Sigmoid colon (tissue), 3 donors: ENCODE measurements at regions not wholly inside any gene's neighbourhood (a gene's known extent, or its start where the extent isn't known, plus 50 kb on each side); places are given as distances from the start of the nearest gene placed in this dataset.

Source experiments
- POLR2A ChIP-seq, 2 donors: fragments of 450-650 bp; IDR thresholded peaks; one replicate each; pipeline ENCODE4 v1.6.1; 2016; ENCODE audit warnings: antibody characterized with exemption in 2 of 2, mild to moderate bottlenecking in 2 of 2, moderate library complexity in 2 of 2
- TF ChIP-seq, protein P1 (sequence below), 4 experiments: fragments of 450-650 bp in 3 of 4; fragments of 200-600 bp in 1 of 4; IDR thresholded peaks; one replicate each; pipeline ENCODE4 v1.5.1; 2016 to 2019; ENCODE audit warnings: antibody characterized with exemption in 4 of 4, mild to moderate bottlenecking in 3 of 4, moderate library complexity in 2 of 4

DNA sequence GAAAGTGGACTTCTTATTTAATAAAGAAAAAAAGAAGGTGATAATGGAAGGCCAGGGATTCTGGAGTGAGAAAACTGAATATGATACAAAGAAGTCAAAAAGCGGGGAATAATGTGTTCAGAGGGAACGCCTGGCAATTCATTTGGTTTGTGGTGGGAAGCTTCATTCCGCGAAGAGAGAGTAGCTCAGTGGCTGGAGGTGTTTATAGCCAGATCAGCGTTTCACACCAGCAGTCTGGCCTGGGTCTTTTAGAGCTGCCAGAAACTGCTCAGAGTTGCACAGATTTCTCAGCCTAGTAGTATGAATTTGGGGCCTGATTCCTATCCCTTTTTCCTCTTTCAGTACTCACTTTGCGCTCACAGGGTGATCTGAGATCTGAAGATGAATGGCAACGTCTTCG, 67.8 kb upstream of the IPO9 start:
- TF ChIP-seq, protein P1, sequence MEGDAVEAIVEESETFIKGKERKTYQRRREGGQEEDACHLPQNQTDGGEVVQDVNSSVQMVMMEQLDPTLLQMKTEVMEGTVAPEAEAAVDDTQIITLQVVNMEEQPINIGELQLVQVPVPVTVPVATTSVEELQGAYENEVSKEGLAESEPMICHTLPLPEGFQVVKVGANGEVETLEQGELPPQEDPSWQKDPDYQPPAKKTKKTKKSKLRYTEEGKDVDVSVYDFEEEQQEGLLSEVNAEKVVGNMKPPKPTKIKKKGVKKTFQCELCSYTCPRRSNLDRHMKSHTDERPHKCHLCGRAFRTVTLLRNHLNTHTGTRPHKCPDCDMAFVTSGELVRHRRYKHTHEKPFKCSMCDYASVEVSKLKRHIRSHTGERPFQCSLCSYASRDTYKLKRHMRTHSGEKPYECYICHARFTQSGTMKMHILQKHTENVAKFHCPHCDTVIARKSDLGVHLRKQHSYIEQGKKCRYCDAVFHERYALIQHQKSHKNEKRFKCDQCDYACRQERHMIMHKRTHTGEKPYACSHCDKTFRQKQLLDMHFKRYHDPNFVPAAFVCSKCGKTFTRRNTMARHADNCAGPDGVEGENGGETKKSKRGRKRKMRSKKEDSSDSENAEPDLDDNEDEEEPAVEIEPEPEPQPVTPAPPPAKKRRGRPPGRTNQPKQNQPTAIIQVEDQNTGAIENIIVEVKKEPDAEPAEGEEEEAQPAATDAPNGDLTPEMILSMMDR (IDR thresholded peaks at IDR 0.05): no peak
- TF ChIP-seq POLR2A (IDR thresholded peaks at IDR 0.05): no peak
